ENCODE measurements at regions not wholly inside any gene's neighbourhood (a gene's known extent, or its start where the extent isn't known, plus 50 kb on each side); places are given as distances from the start of the nearest gene placed in this dataset.

- DNase-seq (ENCODE audit: low read depth) = no peak
- TF ChIP-seq CTCF (IDR thresholded peaks at IDR 0.05; ENCODE audit: low read length, missing control alignments) = no peak
- H3K4me3 ChIP-seq (replicated peaks; ENCODE audit: low read depth, low read length) = no peak overlapping the region
Observed at GRCh38 chr1:30533141-30533540, 190.2 kb downstream of the MATN1 start.

- no peak for TF ChIP-seq CTCF (IDR thresholded peaks at IDR 0.05; ENCODE audit: low read length, missing control alignments)
- DNase-seq (ENCODE audit: low read depth) = no peak
- H3K4me3 ChIP-seq (replicated peaks; ENCODE audit: low read depth, low read length) = no peak overlapping the region
Observed at GRCh38 chr1:30532621-30533020, 190.8 kb downstream of the MATN1 start.

GRCh38 chr1:30527511-30528140 is 195.8 kb downstream of the MATN1 start:
- H3K4me3 ChIP-seq (replicated peaks; ENCODE audit: low read depth, low read length) = no peak overlapping the region
- no peak for DNase-seq (ENCODE audit: low read depth)
- TF ChIP-seq CTCF (IDR thresholded peaks at IDR 0.05; ENCODE audit: low read length, missing control alignments) = no peak

GRCh38 chr1:30526652-30527345 is 196.6 kb downstream of the MATN1 start:
- no peak for DNase-seq (ENCODE audit: low read depth)
- H3K4me3 ChIP-seq (replicated peaks; ENCODE audit: low read depth, low read length) = no peak overlapping the region
- TF ChIP-seq CTCF (IDR thresholded peaks at IDR 0.05; ENCODE audit: low read length, missing control alignments) = no peak

- no peak for TF ChIP-seq CTCF (IDR thresholded peaks at IDR 0.05; ENCODE audit: low read length, missing control alignments)
Observed at GRCh38 chr1:30525971-30526651, 197.3 kb downstream of the MATN1 start.

GRCh38 chr1:30525631-30525970 is 197.8 kb downstream of the MATN1 start:
- DNase-seq (ENCODE audit: low read depth) = no peak
- no peak overlapping the region for H3K4me3 ChIP-seq (replicated peaks; ENCODE audit: low read depth, low read length)
- no peak for TF ChIP-seq CTCF (IDR thresholded peaks at IDR 0.05; ENCODE audit: low read length, missing control alignments)

More at GRCh38 chr1:30525971-30526651, 197.3 kb downstream of the MATN1 start:
- DNase-seq (ENCODE audit: low read depth) = peak; percentile 45
- H3K4me3 ChIP-seq (replicated peaks; ENCODE audit: low read depth, low read length) = no peak overlapping the region

Measured in fibroblast of pulmonary artery (primary cell).